Liver (tissue), 8 donors: ENCODE measurements at regions not wholly inside any gene's neighbourhood (a gene's known extent, or its start where the extent isn't known, plus 50 kb on each side); places are given as distances from the start of the nearest gene placed in this dataset.

Experiments used
- DNase-seq: peaks from one replicate; pipeline ENCODE4 v3.0.0-alpha.2; 2017; ENCODE audit warnings: low spot score
- H3K27ac ChIP-seq, 2 donors: one replicate each; pipeline ENCODE4 v1.7.0; 2013; ENCODE audit warnings: inconsistent platforms in 2 of 2, low read length in 2 of 2, control low read depth in 1 of 2, low read depth in 1 of 2, mild to moderate bottlenecking in 1 of 2
- H3K27me3 ChIP-seq, 4 donors: one replicate each; pipeline versions ENCODE4 v1.6.1 to v1.7.0; 2013; ENCODE audit warnings: low read length in 3 of 4, inconsistent platforms in 1 of 4, mild to moderate bottlenecking in 1 of 4, moderate library complexity in 1 of 4; ENCODE audit not compliant: control insufficient read depth in 4 of 4, insufficient read depth in 4 of 4
- H3K36me3 ChIP-seq, 4 donors: one replicate each; pipeline versions ENCODE4 v1.6.1 to v1.7.0; 2013; ENCODE audit warnings: low read length in 3 of 4, mild to moderate bottlenecking in 3 of 4, low read depth in 1 of 4, moderate library complexity in 1 of 4; ENCODE audit not compliant: control insufficient read depth in 4 of 4, insufficient read depth in 3 of 4
- H3K4me1 ChIP-seq, 4 donors: one replicate each; pipeline versions ENCODE4 v1.6.1 to v1.7.0; 2013; ENCODE audit warnings: low read length in 3 of 4, mild to moderate bottlenecking in 3 of 4, moderate library complexity in 1 of 4; ENCODE audit not compliant: control insufficient read depth in 4 of 4, insufficient read depth in 4 of 4
- H3K4me3 ChIP-seq, 3 donors: one replicate each; pipeline versions ENCODE4 v1.6.1 to v1.7.0; 2013; ENCODE audit warnings: low read length in 3 of 3, control low read depth in 1 of 3, low read depth in 1 of 3, mild to moderate bottlenecking in 1 of 3
- H3K9ac ChIP-seq, 2 donors: one replicate each; pipeline ENCODE4 v1.7.0; 2013; ENCODE audit warnings: low read length in 2 of 2, mild to moderate bottlenecking in 2 of 2, moderate library complexity in 2 of 2, control low read depth in 1 of 2, low read depth in 1 of 2
- H3K9me3 ChIP-seq, 4 donors: one replicate each; pipeline versions ENCODE4 v1.6.1 to v1.7.0; 2013; ENCODE audit warnings: low read length in 3 of 4; ENCODE audit not compliant: control insufficient read depth in 4 of 4
- ATF3 ChIP-seq: IDR thresholded peaks from 2 replicates; pipeline ENCODE4 v1.6.1; 2016; ENCODE audit warnings: antibody characterized with exemption
- CTCF ChIP-seq: fragments of 150-350 bp; IDR thresholded peaks from 2 replicates; pipeline ENCODE4 v1.5.1; 2017; ENCODE audit warnings: improper control_type of control experiment, low read depth, low read length; ENCODE audit not compliant: missing input control
- EGR1 ChIP-seq, 2 donors: IDR thresholded peaks; 2 replicates each; pipeline ENCODE4 v1.6.1; 2016 to 2018; ENCODE audit warnings: antibody characterized with exemption in 2 of 2, low read depth in 2 of 2
- FOXA1 ChIP-seq: IDR thresholded peaks from 2 replicates; pipeline ENCODE4 v1.6.1; 2016; ENCODE audit warnings: antibody characterized with exemption
- FOXA2 ChIP-seq: IDR thresholded peaks from 2 replicates; pipeline ENCODE4 v1.6.1; 2016; ENCODE audit warnings: antibody characterized with exemption
- GABPA ChIP-seq, 2 donors: IDR thresholded peaks in 1 of 2; conservative IDR thresholded peaks in 1 of 2; 2 replicates each; pipeline ENCODE4 v1.6.1; 2016; ENCODE audit warnings: antibody characterized with exemption in 2 of 2, mild to moderate bottlenecking in 1 of 2, moderate library complexity in 1 of 2
- HNF4A ChIP-seq, 2 donors: conservative IDR thresholded peaks; 2 replicates each; pipeline ENCODE4 v1.6.1; 2016; ENCODE audit warnings: antibody characterized with exemption in 2 of 2, mild to moderate bottlenecking in 2 of 2
- HNF4G ChIP-seq: IDR thresholded peaks from 2 replicates; pipeline ENCODE4 v1.6.1; 2016; ENCODE audit warnings: antibody characterized with exemption
- JUND ChIP-seq, 2 donors: IDR thresholded peaks; 2 replicates each; pipeline ENCODE4 v1.6.1; 2016; ENCODE audit warnings: antibody characterized with exemption in 2 of 2
- MAX ChIP-seq: IDR thresholded peaks from 2 replicates; pipeline ENCODE4 v1.6.1; 2016; ENCODE audit warnings: antibody characterized with exemption
- NR2F2 ChIP-seq: IDR thresholded peaks from 2 replicates; pipeline ENCODE4 v1.6.1; 2016; ENCODE audit warnings: antibody characterized with exemption
- RAD21 ChIP-seq, 2 donors: IDR thresholded peaks; 2 replicates each; pipeline ENCODE4 v1.6.1; 2016; ENCODE audit warnings: antibody characterized with exemption in 2 of 2, mild to moderate bottlenecking in 2 of 2
- REST ChIP-seq: IDR thresholded peaks from 2 replicates; pipeline ENCODE4 v1.6.1; 2016; ENCODE audit warnings: antibody characterized with exemption, mild to moderate bottlenecking
- RXRA ChIP-seq, 2 donors: IDR thresholded peaks; 2 replicates each; pipeline ENCODE4 v1.6.1; 2017 to 2018; ENCODE audit warnings: antibody characterized with exemption in 2 of 2, mild to moderate bottlenecking in 1 of 2
- SP1 ChIP-seq: IDR thresholded peaks from 2 replicates; pipeline ENCODE4 v1.6.1; 2018; ENCODE audit warnings: antibody characterized with exemption, mild to moderate bottlenecking
- TAF1 ChIP-seq: conservative IDR thresholded peaks from 2 replicates; pipeline ENCODE4 v1.6.1; 2016; ENCODE audit warnings: antibody characterized with exemption, mild to moderate bottlenecking
- YY1 ChIP-seq: IDR thresholded peaks from 2 replicates; pipeline ENCODE4 v1.6.1; 2016; ENCODE audit warnings: antibody characterized with exemption, mild to moderate bottlenecking
- ZBTB33 ChIP-seq: IDR thresholded peaks from 2 replicates; pipeline ENCODE4 v1.6.1; 2016; ENCODE audit warnings: antibody characterized with exemption
- WGBS: extraction: QIAGEN DNeasy Blood & Tissue Kit; methylation state at CpG from one replicate; pipeline ENCODE4 v1.1.7; 2013; 5-methylcytosine and 5-hydroxymethylcytosine counted together
- donor health status: healthy.
- donor health status: healthy.
- donor health status: healthy.
- donor health status: healthy.
- donor health status: healthy.

GRCh38 chr1:83808536-83808935, 190.4 kb downstream of the TTLL7 start:
- Histone ChIP-seq H3K4me1 (peaks cover 0 to 12% (median 0%) of the 10 kb centered on the region in 4 donors), H3K9ac (no peak overlapping the region), H3K9me3 (no peaks in the 10 kb centered on the region), H3K27ac (no peak overlapping the region), H3K4me3 (no peak overlapping the region), H3K27me3 (no peaks in the 10 kb centered on the region), H3K36me3 (no peaks in the 10 kb centered on the region)
- DNase-seq: no peak
- TF ChIP-seq CTCF: no peak
- TF ChIP-seq YY1: peak; percentile 15
- peak; percentile 56 for TF ChIP-seq SP1
- TF ChIP-seq HNF4A (conservative IDR thresholded peaks at IDR 0.05): peak; percentile 84 to 87
- TF ChIP-seq TAF1: no peak
- TF ChIP-seq HNF4G: peak; percentile 41
- no peak for TF ChIP-seq JUND (IDR thresholded peaks at IDR 0.05)
- TF ChIP-seq RXRA (IDR thresholded peaks at IDR 0.05): peak in 1 of 2 donors; percentile 8
- TF ChIP-seq RAD21 (IDR thresholded peaks at IDR 0.05): peak; percentile 9 to 42

- H3K9me3 ChIP-seq: no peaks in the 10 kb centered on the region
- no peaks in the 10 kb centered on the region for H3K36me3 ChIP-seq
- TF ChIP-seq SP1: no peak
- TF ChIP-seq TAF1: no peak
- TF ChIP-seq FOXA1: no peak
- TF ChIP-seq EGR1 (IDR thresholded peaks at IDR 0.05; ENCODE audit: low read depth in 2 of 2): no peak
- no peak for TF ChIP-seq YY1
- no peak for TF ChIP-seq MAX
- TF ChIP-seq HNF4G: no peak
- no peak for TF ChIP-seq RXRA (IDR thresholded peaks at IDR 0.05)
- TF ChIP-seq JUND (IDR thresholded peaks at IDR 0.05): no peak
- TF ChIP-seq ZBTB33: no peak
- no peak for TF ChIP-seq FOXA2
- no peak for TF ChIP-seq CTCF
- TF ChIP-seq RAD21 (IDR thresholded peaks at IDR 0.05): no peak
- TF ChIP-seq NR2F2: no peak
- no peak for TF ChIP-seq ATF3
- no peak for TF ChIP-seq GABPA (IDR thresholded peaks at IDR 0.05 in 1 of 2, conservative IDR thresholded peaks at IDR 0.05 in 1 of 2)
- no peak for TF ChIP-seq HNF4A (conservative IDR thresholded peaks at IDR 0.05)
- TF ChIP-seq REST: no peak
- H3K27me3 ChIP-seq: no peaks in the 10 kb centered on the region
- no peak overlapping the region for H3K27ac ChIP-seq
- H3K9ac ChIP-seq: no peak overlapping the region
- H3K4me3 ChIP-seq: no peak overlapping the region
- DNase-seq: no peak
- WGBS: 82% methylated on average over 3 of the region's 3 CpGs
- peaks cover 0 to 13% (median 0%) of the 10 kb centered on the region in 4 donors for H3K4me1 ChIP-seq
Measured at GRCh38 chr1:83807821-83808220, 191.1 kb downstream of the TTLL7 start.
